ENCODE measurements at regions not wholly inside any gene's neighbourhood (a gene's known extent, or its start where the extent isn't known, plus 50 kb on each side); places are given as distances from the start of the nearest gene placed in this dataset.

- Histone ChIP-seq H3K36me3 (ENCODE audit: insufficient read depth, low read length) (no peaks in the 10 kb centered on the region), H3K27ac (no peak overlapping the region), H3K4me3 (no peak overlapping the region), H3K9ac (ENCODE audit: insufficient read length) (no peak overlapping the region), H3K9me3 (ENCODE audit: low read depth, low read length) (no peaks in the 10 kb centered on the region)
- no peak for TF ChIP-seq FOXP2 (optimal IDR thresholded peaks at IDR 0.05; ENCODE audit: control extremely low read depth, extremely low read length, insufficient read depth)
- TF ChIP-seq POLR2AphosphoS5 (IDR thresholded peaks at IDR 0.05; ENCODE audit: borderline replicate concordance, low read depth, low read length) = no peak
- TF ChIP-seq EZH2 (IDR thresholded peaks at IDR 0.05) = no peak
- DNase-seq (ENCODE audit: low read depth, low spot score) = no peak
Measured at GRCh38 chr7:25624833-25625232, 396.5 kb upstream of the NPVF start.

GRCh38 chr7:25625306-25625992 lies 397.2 kb upstream of the NPVF start:
- DNase-seq (ENCODE audit: low read depth, low spot score) = no peak
- no peak for TF ChIP-seq EZH2 (IDR thresholded peaks at IDR 0.05)
- TF ChIP-seq FOXP2 (optimal IDR thresholded peaks at IDR 0.05; ENCODE audit: control extremely low read depth, extremely low read length, insufficient read depth) = no peak
- no peak for TF ChIP-seq POLR2AphosphoS5 (IDR thresholded peaks at IDR 0.05; ENCODE audit: borderline replicate concordance, low read depth, low read length)
- H3K27ac ChIP-seq = no peak overlapping the region
- H3K9ac ChIP-seq (ENCODE audit: insufficient read length) = no peak overlapping the region
- H3K4me3 ChIP-seq = no peak overlapping the region
- H3K9me3 ChIP-seq (ENCODE audit: low read depth, low read length) = no peaks in the 10 kb centered on the region
- H3K36me3 ChIP-seq (ENCODE audit: insufficient read depth, low read length) = no peaks in the 10 kb centered on the region

GRCh38 chr7:25626451-25627131 lies 398.3 kb upstream of the NPVF start:
- Histone ChIP-seq H3K4me3 (no peak overlapping the region), H3K36me3 (ENCODE audit: insufficient read depth, low read length) (no peaks in the 10 kb centered on the region), H3K9ac (ENCODE audit: insufficient read length) (no peak overlapping the region), H3K27ac (no peak overlapping the region), H3K9me3 (ENCODE audit: low read depth, low read length) (no peaks in the 10 kb centered on the region)
- no peak for DNase-seq (ENCODE audit: low read depth, low spot score)
- no peak for TF ChIP-seq POLR2AphosphoS5 (IDR thresholded peaks at IDR 0.05; ENCODE audit: borderline replicate concordance, low read depth, low read length)
- TF ChIP-seq FOXP2 (optimal IDR thresholded peaks at IDR 0.05; ENCODE audit: control extremely low read depth, extremely low read length, insufficient read depth) = no peak
- no peak for TF ChIP-seq EZH2 (IDR thresholded peaks at IDR 0.05)

GRCh38 chr7:25628446-25628845 lies 400.2 kb upstream of the NPVF start:
- Histone ChIP-seq H3K36me3 (ENCODE audit: insufficient read depth, low read length) (no peaks in the 10 kb centered on the region), H3K9me3 (ENCODE audit: low read depth, low read length) (no peaks in the 10 kb centered on the region), H3K27ac (no peak overlapping the region), H3K9ac (ENCODE audit: insufficient read length) (no peak overlapping the region), H3K4me3 (no peak overlapping the region)
- TF ChIP-seq POLR2AphosphoS5 (IDR thresholded peaks at IDR 0.05; ENCODE audit: borderline replicate concordance, low read depth, low read length) (no peak), FOXP2 (optimal IDR thresholded peaks at IDR 0.05; ENCODE audit: control extremely low read depth, extremely low read length, insufficient read depth) (no peak), EZH2 (IDR thresholded peaks at IDR 0.05) (no peak)
- no peak for DNase-seq (ENCODE audit: low read depth, low spot score)

GRCh38 chr7:25632616-25633015 lies 404.3 kb upstream of the NPVF start:
- TF ChIP-seq FOXP2 (optimal IDR thresholded peaks at IDR 0.05; ENCODE audit: control extremely low read depth, extremely low read length, insufficient read depth) = no peak
- TF ChIP-seq POLR2AphosphoS5 (IDR thresholded peaks at IDR 0.05; ENCODE audit: borderline replicate concordance, low read depth, low read length) = no peak
- no peak for TF ChIP-seq EZH2 (IDR thresholded peaks at IDR 0.05)
- DNase-seq (ENCODE audit: low read depth, low spot score) = no peak
- H3K36me3 ChIP-seq (ENCODE audit: insufficient read depth, low read length) = no peaks in the 10 kb centered on the region

GRCh38 chr7:25633426-25634036 lies 405.2 kb upstream of the NPVF start:
- TF ChIP-seq EZH2 (IDR thresholded peaks at IDR 0.05) (no peak), POLR2AphosphoS5 (IDR thresholded peaks at IDR 0.05; ENCODE audit: borderline replicate concordance, low read depth, low read length) (no peak), FOXP2 (optimal IDR thresholded peaks at IDR 0.05; ENCODE audit: control extremely low read depth, extremely low read length, insufficient read depth) (no peak)
- no peaks in the 10 kb centered on the region for H3K9me3 ChIP-seq (ENCODE audit: low read depth, low read length)
- no peak for DNase-seq (ENCODE audit: low read depth, low spot score)
- H3K9ac ChIP-seq (ENCODE audit: insufficient read length) = no peak overlapping the region
- no peak overlapping the region for H3K4me3 ChIP-seq
- no peak overlapping the region for H3K27ac ChIP-seq
- H3K36me3 ChIP-seq (ENCODE audit: insufficient read depth, low read length) = no peaks in the 10 kb centered on the region

More at GRCh38 chr7:25632616-25633015, 404.3 kb upstream of the NPVF start:
- Histone ChIP-seq H3K9ac (ENCODE audit: insufficient read length) (no peak overlapping the region), H3K27ac (no peak overlapping the region), H3K9me3 (ENCODE audit: low read depth, low read length) (no peaks in the 10 kb centered on the region), H3K4me3 (no peak overlapping the region)

GRCh38 chr7:25636168-25636567 lies 407.9 kb upstream of the NPVF start:
- Histone ChIP-seq H3K9ac (ENCODE audit: insufficient read length) (no peak overlapping the region), H3K36me3 (ENCODE audit: insufficient read depth, low read length) (no peaks in the 10 kb centered on the region), H3K27ac (no peak overlapping the region), H3K4me3 (no peak overlapping the region), H3K9me3 (ENCODE audit: low read depth, low read length) (no peaks in the 10 kb centered on the region)
- no peak for DNase-seq (ENCODE audit: low read depth, low spot score)
- no peak for TF ChIP-seq EZH2 (IDR thresholded peaks at IDR 0.05)
- TF ChIP-seq POLR2AphosphoS5 (IDR thresholded peaks at IDR 0.05; ENCODE audit: borderline replicate concordance, low read depth, low read length) = no peak
- TF ChIP-seq FOXP2 (optimal IDR thresholded peaks at IDR 0.05; ENCODE audit: control extremely low read depth, extremely low read length, insufficient read depth) = no peak

- Histone ChIP-seq H3K9me3 (ENCODE audit: low read depth, low read length) (no peaks in the 10 kb centered on the region), H3K36me3 (ENCODE audit: insufficient read depth, low read length) (no peaks in the 10 kb centered on the region), H3K4me3 (no peak overlapping the region), H3K27ac (no peak overlapping the region), H3K9ac (ENCODE audit: insufficient read length) (no peak overlapping the region)
- TF ChIP-seq EZH2 (IDR thresholded peaks at IDR 0.05) (no peak), POLR2AphosphoS5 (IDR thresholded peaks at IDR 0.05; ENCODE audit: borderline replicate concordance, low read depth, low read length) (no peak), FOXP2 (optimal IDR thresholded peaks at IDR 0.05; ENCODE audit: control extremely low read depth, extremely low read length, insufficient read depth) (no peak)
- no peak for DNase-seq (ENCODE audit: low read depth, low spot score)
Measured at GRCh38 chr7:25636871-25637283, 408.6 kb upstream of the NPVF start.

Data from SK-N-MC (cell line).